Skeletal muscle cell (primary cell): ENCODE measurements at regions not wholly inside any gene's neighbourhood (a gene's known extent, or its start where the extent isn't known, plus 50 kb on each side); places are given as distances from the start of the nearest gene placed in this dataset.

Experiments
- DNase-seq: peaks from one replicate; pipeline ENCODE4 v3.0.0-alpha.2; 2010; ENCODE audit warnings: low read depth
- H3K4me3 ChIP-seq: 2 replicates; pipeline ENCODE4 v1.5.1; 2011; ENCODE audit warnings: low read depth, mild to moderate bottlenecking, control low read depth, low read length, moderate library complexity

GRCh38 chr2:74059137-74059775 is 74.5 kb downstream of the TET3 start:
- no peak for DNase-seq
- H3K4me3 ChIP-seq, result no peak overlapping the region

- H3K4me3 ChIP-seq, result no peak overlapping the region
- peak; percentile 40 for DNase-seq
Measured at GRCh38 chr2:74063486-74063885, 78.8 kb downstream of the TET3 start.

GRCh38 chr2:74065456-74065855 is 80.7 kb downstream of the TET3 start:
- no peak overlapping the region for H3K4me3 ChIP-seq
- no peak for DNase-seq

GRCh38 chr2:74066491-74067203 is 81.1 kb downstream of the BOLA3 start:
- no peak overlapping the region for H3K4me3 ChIP-seq
- DNase-seq, result no peak

GRCh38 chr2:74067221-74067747 is 80.4 kb downstream of the BOLA3 start:
- no peak for DNase-seq

GRCh38 chr2:74070991-74071390 is 76.7 kb downstream of the BOLA3 start:
- no peak for DNase-seq
- no peak overlapping the region for H3K4me3 ChIP-seq

More at GRCh38 chr2:74067221-74067747, 80.4 kb downstream of the BOLA3 start:
- no peak overlapping the region for H3K4me3 ChIP-seq

- H3K4me3 ChIP-seq, result no peak overlapping the region
- DNase-seq, result no peak
Measured at GRCh38 chr2:74071426-74071825, 76.3 kb downstream of the BOLA3 start.

GRCh38 chr2:74072565-74072964 is 75.1 kb downstream of the BOLA3 start:
- no peak overlapping the region for H3K4me3 ChIP-seq
- no peak for DNase-seq

GRCh38 chr2:74074487-74074886 is 73.2 kb downstream of the BOLA3 start:
- no peak overlapping the region for H3K4me3 ChIP-seq
- DNase-seq, result no peak

GRCh38 chr2:74076074-74076470 is 71.6 kb downstream of the BOLA3 start:
- H3K4me3 ChIP-seq, result no peak overlapping the region
- DNase-seq, result no peak

GRCh38 chr2:74077636-74078035 is 70.1 kb downstream of the BOLA3 start:
- no peak for DNase-seq
- no peak overlapping the region for H3K4me3 ChIP-seq

- no peak overlapping the region for H3K4me3 ChIP-seq
- DNase-seq, result no peak
Measured at GRCh38 chr2:74078466-74078865, 69.2 kb downstream of the BOLA3 start.

- DNase-seq, result no peak
- H3K4me3 ChIP-seq, result no peak overlapping the region
Measured at GRCh38 chr2:74079522-74080341, 68.0 kb downstream of the BOLA3 start.

- no peak for DNase-seq
Measured at GRCh38 chr2:74080346-74080745, 67.4 kb downstream of the BOLA3 start.

GRCh38 chr2:74081030-74081762 is 66.5 kb downstream of the BOLA3 start:
- DNase-seq, result no peak
- H3K4me3 ChIP-seq, result no peak overlapping the region

More at GRCh38 chr2:74080346-74080745, 67.4 kb downstream of the BOLA3 start:
- no peak overlapping the region for H3K4me3 ChIP-seq

- DNase-seq, result no peak
- no peak overlapping the region for H3K4me3 ChIP-seq
Measured at GRCh38 chr2:74081763-74082110, 66.0 kb downstream of the BOLA3 start.

- H3K4me3 ChIP-seq, result no peak overlapping the region
- DNase-seq, result no peak
Measured at GRCh38 chr2:74083750-74084149, 64.0 kb downstream of the BOLA3 start.
